HEK293 (cell line): ENCODE measurements at regions not wholly inside any gene's neighbourhood (a gene's known extent, or its start where the extent isn't known, plus 50 kb on each side); places are given as distances from the start of the nearest gene placed in this dataset.

Source experiments
- SCRT1 ChIP-seq: fragments of 450-650 bp; formaldehyde crosslinking; IDR thresholded peaks from 2 replicates; pipeline ENCODE4 v1.5.1; 2016; ENCODE audit warnings: missing biosample characterization, missing genetic modification characterization, borderline replicate concordance
- SCRT2 ChIP-seq: fragments of 450-650 bp; formaldehyde crosslinking; IDR thresholded peaks from 2 replicates; pipeline ENCODE4 v1.5.1; 2016; ENCODE audit warnings: missing biosample characterization, missing genetic modification characterization
- ZBTB7A ChIP-seq: fragments of 450-650 bp; formaldehyde crosslinking; IDR thresholded peaks from 2 replicates; pipeline ENCODE4 v1.5.1; 2016; ENCODE audit warnings: low read depth, missing biosample characterization, missing genetic modification characterization
- ZFP41 ChIP-seq: fragments of 450-650 bp; formaldehyde crosslinking; IDR thresholded peaks from 2 replicates; pipeline ENCODE4 v1.5.1; 2016; ENCODE audit warnings: missing biosample characterization, missing genetic modification characterization, borderline replicate concordance
- ZNF202 ChIP-seq: fragments of 450-650 bp; formaldehyde crosslinking; IDR thresholded peaks from 2 replicates; pipeline ENCODE4 v1.5.1; 2016; ENCODE audit warnings: missing biosample characterization, missing genetic modification characterization, borderline replicate concordance
- ZNF394 ChIP-seq: fragments of 450-650 bp; formaldehyde crosslinking; IDR thresholded peaks from 2 replicates; pipeline ENCODE4 v1.5.1; 2016; ENCODE audit warnings: missing biosample characterization, missing genetic modification characterization, mild to moderate bottlenecking, moderate library complexity, borderline replicate concordance
- ZNF416 ChIP-seq: fragments of 450-650 bp; formaldehyde crosslinking; IDR thresholded peaks from 2 replicates; pipeline ENCODE4 v1.5.1; 2016; ENCODE audit warnings: missing biosample characterization, missing genetic modification characterization
- ZNF544 ChIP-seq: fragments of 450-650 bp; formaldehyde crosslinking; IDR thresholded peaks from 2 replicates; pipeline ENCODE4 v1.5.0; 2017; ENCODE audit warnings: missing biosample characterization, missing genetic modification characterization
- ZNF561 ChIP-seq: fragments of 450-650 bp; IDR thresholded peaks from 2 replicates; pipeline ENCODE4 v1.5.1; 2018; ENCODE audit warnings: missing biosample characterization, missing genetic modification characterization, borderline replicate concordance
- TF ChIP-seq, protein P1 (sequence below): fragments of 450-650 bp; formaldehyde crosslinking; IDR thresholded peaks from 2 replicates; pipeline ENCODE4 v1.5.1; 2016; ENCODE audit warnings: missing biosample characterization, missing genetic modification characterization
- TF ChIP-seq, protein P2 (sequence below): fragments of 450-650 bp; formaldehyde crosslinking; IDR thresholded peaks from 2 replicates; pipeline ENCODE4 v1.5.1; 2016; ENCODE audit warnings: missing biosample characterization, missing genetic modification characterization
- TF ChIP-seq, protein P3 (sequence below): fragments of 450-650 bp; formaldehyde crosslinking; IDR thresholded peaks from 2 replicates; pipeline ENCODE4 v1.5.1; 2017; ENCODE audit warnings: missing biosample characterization, missing genetic modification characterization

DNA sequence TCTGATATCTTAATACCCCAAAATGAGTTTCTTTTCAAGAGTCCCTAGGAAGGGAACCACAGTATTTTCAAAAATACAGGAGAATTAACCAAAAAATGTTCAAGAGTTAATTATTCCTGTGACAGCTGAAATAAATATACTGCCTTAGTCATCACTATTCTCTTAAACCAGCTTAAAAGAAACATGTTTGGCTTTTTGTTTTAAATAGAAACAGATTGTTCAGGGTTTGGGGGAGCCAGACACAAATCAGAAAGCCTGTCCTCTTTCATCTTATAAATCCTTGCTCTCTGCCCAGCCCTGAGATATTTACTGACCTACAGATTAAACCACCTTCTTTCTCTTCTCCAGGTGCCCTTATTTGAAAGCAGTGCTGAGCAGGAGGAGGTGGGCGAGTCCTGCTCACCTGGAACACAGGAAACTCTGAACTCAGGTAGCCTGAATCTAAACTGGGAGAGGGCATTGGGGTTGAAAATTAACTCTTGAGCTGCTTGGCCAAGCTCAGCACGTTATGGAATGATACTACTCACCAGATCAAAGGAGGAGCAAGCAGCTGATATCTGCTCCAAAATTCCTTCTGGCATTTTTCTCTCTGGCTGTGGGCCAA is 84.1 kb upstream of the SPRED1 start:
- TF ChIP-seq, protein P1, sequence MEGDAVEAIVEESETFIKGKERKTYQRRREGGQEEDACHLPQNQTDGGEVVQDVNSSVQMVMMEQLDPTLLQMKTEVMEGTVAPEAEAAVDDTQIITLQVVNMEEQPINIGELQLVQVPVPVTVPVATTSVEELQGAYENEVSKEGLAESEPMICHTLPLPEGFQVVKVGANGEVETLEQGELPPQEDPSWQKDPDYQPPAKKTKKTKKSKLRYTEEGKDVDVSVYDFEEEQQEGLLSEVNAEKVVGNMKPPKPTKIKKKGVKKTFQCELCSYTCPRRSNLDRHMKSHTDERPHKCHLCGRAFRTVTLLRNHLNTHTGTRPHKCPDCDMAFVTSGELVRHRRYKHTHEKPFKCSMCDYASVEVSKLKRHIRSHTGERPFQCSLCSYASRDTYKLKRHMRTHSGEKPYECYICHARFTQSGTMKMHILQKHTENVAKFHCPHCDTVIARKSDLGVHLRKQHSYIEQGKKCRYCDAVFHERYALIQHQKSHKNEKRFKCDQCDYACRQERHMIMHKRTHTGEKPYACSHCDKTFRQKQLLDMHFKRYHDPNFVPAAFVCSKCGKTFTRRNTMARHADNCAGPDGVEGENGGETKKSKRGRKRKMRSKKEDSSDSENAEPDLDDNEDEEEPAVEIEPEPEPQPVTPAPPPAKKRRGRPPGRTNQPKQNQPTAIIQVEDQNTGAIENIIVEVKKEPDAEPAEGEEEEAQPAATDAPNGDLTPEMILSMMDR (tag by site-specific recombination) = no peak
- no peak for TF ChIP-seq ZNF561
- TF ChIP-seq, protein P2, sequence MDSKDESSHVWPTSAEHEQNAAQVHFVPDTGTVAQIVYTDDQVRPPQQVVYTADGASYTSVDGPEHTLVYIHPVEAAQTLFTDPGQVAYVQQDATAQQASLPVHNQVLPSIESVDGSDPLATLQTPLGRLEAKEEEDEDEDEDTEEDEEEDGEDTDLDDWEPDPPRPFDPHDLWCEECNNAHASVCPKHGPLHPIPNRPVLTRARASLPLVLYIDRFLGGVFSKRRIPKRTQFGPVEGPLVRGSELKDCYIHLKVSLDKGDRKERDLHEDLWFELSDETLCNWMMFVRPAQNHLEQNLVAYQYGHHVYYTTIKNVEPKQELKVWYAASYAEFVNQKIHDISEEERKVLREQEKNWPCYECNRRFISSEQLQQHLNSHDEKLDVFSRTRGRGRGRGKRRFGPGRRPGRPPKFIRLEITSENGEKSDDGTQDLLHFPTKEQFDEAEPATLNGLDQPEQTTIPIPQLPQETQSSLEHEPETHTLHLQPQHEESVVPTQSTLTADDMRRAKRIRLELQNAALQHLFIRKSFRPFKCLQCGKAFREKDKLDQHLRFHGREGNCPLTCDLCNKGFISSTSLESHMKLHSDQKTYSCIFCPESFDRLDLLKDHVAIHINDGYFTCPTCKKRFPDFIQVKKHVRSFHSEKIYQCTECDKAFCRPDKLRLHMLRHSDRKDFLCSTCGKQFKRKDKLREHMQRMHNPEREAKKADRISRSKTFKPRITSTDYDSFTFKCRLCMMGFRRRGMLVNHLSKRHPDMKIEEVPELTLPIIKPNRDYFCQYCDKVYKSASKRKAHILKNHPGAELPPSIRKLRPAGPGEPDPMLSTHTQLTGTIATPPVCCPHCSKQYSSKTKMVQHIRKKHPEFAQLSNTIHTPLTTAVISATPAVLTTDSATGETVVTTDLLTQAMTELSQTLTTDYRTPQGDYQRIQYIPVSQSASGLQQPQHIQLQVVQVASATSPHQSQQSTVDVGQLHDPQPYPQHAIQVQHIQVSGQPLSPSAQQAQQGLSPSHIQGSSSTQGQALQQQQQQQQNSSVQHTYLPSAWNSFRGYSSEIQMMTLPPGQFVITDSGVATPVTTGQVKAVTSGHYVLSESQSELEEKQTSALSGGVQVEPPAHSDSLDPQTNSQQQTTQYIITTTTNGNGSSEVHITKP (tag by site-specific recombination) = no peak
- TF ChIP-seq ZNF394 (tag by site-specific recombination) = no peak
- TF ChIP-seq, protein P3, sequence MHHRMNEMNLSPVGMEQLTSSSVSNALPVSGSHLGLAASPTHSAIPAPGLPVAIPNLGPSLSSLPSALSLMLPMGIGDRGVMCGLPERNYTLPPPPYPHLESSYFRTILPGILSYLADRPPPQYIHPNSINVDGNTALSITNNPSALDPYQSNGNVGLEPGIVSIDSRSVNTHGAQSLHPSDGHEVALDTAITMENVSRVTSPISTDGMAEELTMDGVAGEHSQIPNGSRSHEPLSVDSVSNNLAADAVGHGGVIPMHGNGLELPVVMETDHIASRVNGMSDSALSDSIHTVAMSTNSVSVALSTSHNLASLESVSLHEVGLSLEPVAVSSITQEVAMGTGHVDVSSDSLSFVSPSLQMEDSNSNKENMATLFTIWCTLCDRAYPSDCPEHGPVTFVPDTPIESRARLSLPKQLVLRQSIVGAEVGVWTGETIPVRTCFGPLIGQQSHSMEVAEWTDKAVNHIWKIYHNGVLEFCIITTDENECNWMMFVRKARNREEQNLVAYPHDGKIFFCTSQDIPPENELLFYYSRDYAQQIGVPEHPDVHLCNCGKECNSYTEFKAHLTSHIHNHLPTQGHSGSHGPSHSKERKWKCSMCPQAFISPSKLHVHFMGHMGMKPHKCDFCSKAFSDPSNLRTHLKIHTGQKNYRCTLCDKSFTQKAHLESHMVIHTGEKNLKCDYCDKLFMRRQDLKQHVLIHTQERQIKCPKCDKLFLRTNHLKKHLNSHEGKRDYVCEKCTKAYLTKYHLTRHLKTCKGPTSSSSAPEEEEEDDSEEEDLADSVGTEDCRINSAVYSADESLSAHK (tag by site-specific recombination) = no peak
- TF ChIP-seq ZNF544 = no peak
- no peak for TF ChIP-seq ZNF416 (tag by site-specific recombination)
- TF ChIP-seq ZBTB7A (tag by site-specific recombination) = no peak
- TF ChIP-seq SCRT1 (tag by site-specific recombination) = no peak
- TF ChIP-seq SCRT2 (tag by site-specific recombination) = no peak
- no peak for TF ChIP-seq ZNF202 (tag by site-specific recombination)
- TF ChIP-seq ZFP41 = no peak
